ENCODE measurements at regions not wholly inside any gene's neighbourhood (a gene's known extent, or its start where the extent isn't known, plus 50 kb on each side); places are given as distances from the start of the nearest gene placed in this dataset.

DNA sequence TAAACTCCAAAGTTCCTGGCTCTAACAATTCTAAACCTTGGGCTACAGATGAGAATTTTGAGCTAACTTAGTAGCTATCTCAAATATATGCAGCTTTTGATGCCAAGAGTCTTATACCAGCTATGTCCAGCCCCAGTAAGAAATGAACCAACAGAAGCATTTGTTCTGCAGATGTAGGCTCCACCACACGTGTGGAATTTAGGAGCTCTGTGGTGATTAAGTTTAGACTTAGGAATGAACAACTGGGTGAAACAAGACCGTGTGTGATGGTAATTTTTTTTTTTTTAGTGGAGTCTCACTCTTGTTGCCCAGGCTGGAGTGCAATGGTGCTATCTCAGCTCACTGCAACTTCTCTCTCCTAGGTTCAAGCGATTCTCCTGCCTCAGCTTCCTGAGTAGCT, 179.7 kb downstream of the ANKRD30B start:
- Histone ChIP-seq H3K4me1 (ENCODE audit: control insufficient read depth, insufficient read depth, low read length) (no peaks in the 10 kb centered on the region), H3K36me3 (ENCODE audit: control insufficient read depth in 2 of 2, insufficient read depth in 1 of 2, low read length in 2 of 2) (no peaks in the 10 kb centered on the region), H3K27ac (ENCODE audit: extremely low read depth, low read depth, low read length) (no peak overlapping the region), H3K4me3 (ENCODE audit: low read depth, low read length) (no peak overlapping the region), H3K9me3 (ENCODE audit: control insufficient read depth, insufficient read depth, low read depth, low read length) (no peaks in the 10 kb centered on the region)
- POLR2A ChIA-PET, result no interaction called here
- TF ChIP-seq ZNF624 (tag by site-specific recombination; IDR thresholded peaks at IDR 0.05) (no peak), ZNF350 (tag by site-specific recombination; IDR thresholded peaks at IDR 0.05) (no peak), ZNF76 (tag by site-specific recombination; IDR thresholded peaks at IDR 0.05; ENCODE audit: borderline replicate concordance, low read depth) (no peak), BCL11B (tag by site-specific recombination; IDR thresholded peaks at IDR 0.05; ENCODE audit: low read depth) (no peak), ZBTB17 (tag by site-specific recombination; IDR thresholded peaks at IDR 0.05) (no peak), SP3 (tag by site-specific recombination; IDR thresholded peaks at IDR 0.05) (no peak), ZNF544 (tag by site-specific recombination; IDR thresholded peaks at IDR 0.05) (no peak), ZNF37A (tag by site-specific recombination; IDR thresholded peaks at IDR 0.05) (no peak)
- TF ChIP-seq, protein P1, sequence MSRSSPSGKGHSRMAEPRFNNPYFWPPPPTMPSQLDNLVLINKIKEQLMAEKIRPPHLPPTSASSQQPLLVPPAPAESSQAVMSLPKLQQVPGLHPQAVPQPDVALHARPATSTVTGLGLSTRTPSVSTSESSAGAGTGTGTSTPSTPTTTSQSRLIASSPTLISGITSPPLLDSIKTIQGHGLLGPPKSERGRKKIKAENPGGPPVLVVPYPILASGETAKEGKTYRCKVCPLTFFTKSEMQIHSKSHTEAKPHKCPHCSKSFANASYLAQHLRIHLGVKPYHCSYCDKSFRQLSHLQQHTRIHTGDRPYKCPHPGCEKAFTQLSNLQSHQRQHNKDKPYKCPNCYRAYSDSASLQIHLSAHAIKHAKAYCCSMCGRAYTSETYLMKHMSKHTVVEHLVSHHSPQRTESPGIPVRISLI (tag by site-specific recombination; IDR thresholded peaks at IDR 0.05), result no peak
- TF ChIP-seq, protein P2, sequence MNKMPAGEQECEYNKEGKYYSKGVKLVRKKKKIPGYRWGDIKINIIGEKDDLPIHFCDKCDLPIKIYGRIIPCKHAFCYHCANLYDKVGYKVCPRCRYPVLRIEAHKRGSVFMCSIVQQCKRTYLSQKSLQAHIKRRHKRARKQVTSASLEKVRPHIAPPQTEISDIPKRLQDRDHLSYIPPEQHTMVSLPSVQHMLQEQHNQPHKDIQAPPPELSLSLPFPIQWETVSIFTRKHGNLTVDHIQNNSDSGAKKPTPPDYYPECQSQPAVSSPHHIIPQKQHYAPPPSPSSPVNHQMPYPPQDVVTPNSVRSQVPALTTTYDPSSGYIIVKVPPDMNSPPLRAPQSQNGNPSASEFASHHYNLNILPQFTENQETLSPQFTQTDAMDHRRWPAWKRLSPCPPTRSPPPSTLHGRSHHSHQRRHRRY (tag by site-specific recombination; IDR thresholded peaks at IDR 0.05), result no peak
- TF ChIP-seq, protein P3, sequence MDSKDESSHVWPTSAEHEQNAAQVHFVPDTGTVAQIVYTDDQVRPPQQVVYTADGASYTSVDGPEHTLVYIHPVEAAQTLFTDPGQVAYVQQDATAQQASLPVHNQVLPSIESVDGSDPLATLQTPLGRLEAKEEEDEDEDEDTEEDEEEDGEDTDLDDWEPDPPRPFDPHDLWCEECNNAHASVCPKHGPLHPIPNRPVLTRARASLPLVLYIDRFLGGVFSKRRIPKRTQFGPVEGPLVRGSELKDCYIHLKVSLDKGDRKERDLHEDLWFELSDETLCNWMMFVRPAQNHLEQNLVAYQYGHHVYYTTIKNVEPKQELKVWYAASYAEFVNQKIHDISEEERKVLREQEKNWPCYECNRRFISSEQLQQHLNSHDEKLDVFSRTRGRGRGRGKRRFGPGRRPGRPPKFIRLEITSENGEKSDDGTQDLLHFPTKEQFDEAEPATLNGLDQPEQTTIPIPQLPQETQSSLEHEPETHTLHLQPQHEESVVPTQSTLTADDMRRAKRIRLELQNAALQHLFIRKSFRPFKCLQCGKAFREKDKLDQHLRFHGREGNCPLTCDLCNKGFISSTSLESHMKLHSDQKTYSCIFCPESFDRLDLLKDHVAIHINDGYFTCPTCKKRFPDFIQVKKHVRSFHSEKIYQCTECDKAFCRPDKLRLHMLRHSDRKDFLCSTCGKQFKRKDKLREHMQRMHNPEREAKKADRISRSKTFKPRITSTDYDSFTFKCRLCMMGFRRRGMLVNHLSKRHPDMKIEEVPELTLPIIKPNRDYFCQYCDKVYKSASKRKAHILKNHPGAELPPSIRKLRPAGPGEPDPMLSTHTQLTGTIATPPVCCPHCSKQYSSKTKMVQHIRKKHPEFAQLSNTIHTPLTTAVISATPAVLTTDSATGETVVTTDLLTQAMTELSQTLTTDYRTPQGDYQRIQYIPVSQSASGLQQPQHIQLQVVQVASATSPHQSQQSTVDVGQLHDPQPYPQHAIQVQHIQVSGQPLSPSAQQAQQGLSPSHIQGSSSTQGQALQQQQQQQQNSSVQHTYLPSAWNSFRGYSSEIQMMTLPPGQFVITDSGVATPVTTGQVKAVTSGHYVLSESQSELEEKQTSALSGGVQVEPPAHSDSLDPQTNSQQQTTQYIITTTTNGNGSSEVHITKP (tag by site-specific recombination; IDR thresholded peaks at IDR 0.05), result no peak
- TF ChIP-seq, protein P4, sequence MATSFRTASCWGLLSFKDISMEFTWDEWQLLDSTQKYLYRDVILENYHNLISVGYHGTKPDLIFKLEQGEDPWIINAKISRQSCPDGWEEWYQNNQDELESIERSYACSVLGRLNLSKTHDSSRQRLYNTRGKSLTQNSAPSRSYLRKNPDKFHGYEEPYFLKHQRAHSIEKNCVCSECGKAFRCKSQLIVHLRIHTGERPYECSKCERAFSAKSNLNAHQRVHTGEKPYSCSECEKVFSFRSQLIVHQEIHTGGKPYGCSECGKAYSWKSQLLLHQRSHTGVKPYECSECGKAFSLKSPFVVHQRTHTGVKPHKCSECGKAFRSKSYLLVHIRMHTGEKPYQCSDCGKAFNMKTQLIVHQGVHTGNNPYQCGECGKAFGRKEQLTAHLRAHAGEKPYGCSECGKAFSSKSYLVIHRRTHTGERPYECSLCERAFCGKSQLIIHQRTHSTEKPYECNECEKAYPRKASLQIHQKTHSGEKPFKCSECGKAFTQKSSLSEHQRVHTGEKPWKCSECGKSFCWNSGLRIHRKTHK (tag by site-specific recombination; IDR thresholded peaks at IDR 0.05), result no peak
- CTCF ChIA-PET, result interaction anchor here (1.0 kb wide), 1 partner anchor 51 kb away, joined by 3 read pairs; no protein-coding TSS in a partner anchor

DNA sequence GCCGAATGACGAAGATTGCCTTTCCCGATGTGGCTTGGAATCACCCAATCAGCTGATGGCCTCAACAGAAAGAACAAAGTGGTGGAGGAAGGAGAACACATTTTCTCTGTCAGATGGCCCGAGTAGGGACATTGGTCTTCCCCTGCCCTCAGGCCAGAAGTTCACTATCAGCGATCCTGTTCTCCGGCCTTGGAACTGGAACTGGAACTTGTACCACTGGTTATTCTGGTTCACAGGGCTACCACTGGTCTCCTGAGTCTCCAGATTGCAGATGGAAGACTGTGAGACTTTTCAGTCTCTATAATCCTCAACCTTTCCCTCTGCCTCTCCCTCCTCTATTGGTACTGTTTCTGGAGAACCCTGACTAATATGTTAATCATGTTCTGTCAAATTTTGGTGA, 180.4 kb downstream of the ANKRD30B start:
- ChIA-PET CTCF (no interaction called here), POLR2A (no interaction called here)
- Histone ChIP-seq H3K4me3 (ENCODE audit: low read depth, low read length) (no peak overlapping the region), H3K27ac (ENCODE audit: extremely low read depth, low read depth, low read length) (no peak overlapping the region), H3K36me3 (ENCODE audit: control insufficient read depth in 2 of 2, insufficient read depth in 1 of 2, low read length in 2 of 2) (no peaks in the 10 kb centered on the region), H3K4me1 (ENCODE audit: control insufficient read depth, insufficient read depth, low read length) (no peaks in the 10 kb centered on the region), H3K9me3 (ENCODE audit: control insufficient read depth, insufficient read depth, low read depth, low read length) (no peaks in the 10 kb centered on the region)
- TF ChIP-seq, protein P5, sequence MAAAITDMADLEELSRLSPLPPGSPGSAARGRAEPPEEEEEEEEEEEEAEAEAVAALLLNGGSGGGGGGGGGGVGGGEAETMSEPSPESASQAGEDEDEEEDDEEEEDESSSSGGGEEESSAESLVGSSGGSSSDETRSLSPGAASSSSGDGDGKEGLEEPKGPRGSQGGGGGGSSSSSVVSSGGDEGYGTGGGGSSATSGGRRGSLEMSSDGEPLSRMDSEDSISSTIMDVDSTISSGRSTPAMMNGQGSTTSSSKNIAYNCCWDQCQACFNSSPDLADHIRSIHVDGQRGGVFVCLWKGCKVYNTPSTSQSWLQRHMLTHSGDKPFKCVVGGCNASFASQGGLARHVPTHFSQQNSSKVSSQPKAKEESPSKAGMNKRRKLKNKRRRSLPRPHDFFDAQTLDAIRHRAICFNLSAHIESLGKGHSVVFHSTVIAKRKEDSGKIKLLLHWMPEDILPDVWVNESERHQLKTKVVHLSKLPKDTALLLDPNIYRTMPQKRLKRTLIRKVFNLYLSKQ (tag by site-specific recombination; IDR thresholded peaks at IDR 0.05; ENCODE audit: borderline replicate concordance), result no peak
- TF ChIP-seq, protein P6, sequence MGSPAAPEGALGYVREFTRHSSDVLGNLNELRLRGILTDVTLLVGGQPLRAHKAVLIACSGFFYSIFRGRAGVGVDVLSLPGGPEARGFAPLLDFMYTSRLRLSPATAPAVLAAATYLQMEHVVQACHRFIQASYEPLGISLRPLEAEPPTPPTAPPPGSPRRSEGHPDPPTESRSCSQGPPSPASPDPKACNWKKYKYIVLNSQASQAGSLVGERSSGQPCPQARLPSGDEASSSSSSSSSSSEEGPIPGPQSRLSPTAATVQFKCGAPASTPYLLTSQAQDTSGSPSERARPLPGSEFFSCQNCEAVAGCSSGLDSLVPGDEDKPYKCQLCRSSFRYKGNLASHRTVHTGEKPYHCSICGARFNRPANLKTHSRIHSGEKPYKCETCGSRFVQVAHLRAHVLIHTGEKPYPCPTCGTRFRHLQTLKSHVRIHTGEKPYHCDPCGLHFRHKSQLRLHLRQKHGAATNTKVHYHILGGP (tag by site-specific recombination; IDR thresholded peaks at IDR 0.05), result no peak
- TF ChIP-seq ZNF311 (tag by site-specific recombination; IDR thresholded peaks at IDR 0.05; ENCODE audit: borderline replicate concordance), result no peak
- TF ChIP-seq YY1 (tag by site-specific recombination; IDR thresholded peaks at IDR 0.05), result no peak
- no peak for TF ChIP-seq ZNF785 (tag by site-specific recombination; IDR thresholded peaks at IDR 0.05)
- TF ChIP-seq SP3 (tag by site-specific recombination; IDR thresholded peaks at IDR 0.05), result no peak
- TF ChIP-seq SETDB1 (IDR thresholded peaks at IDR 0.05; ENCODE audit: insufficient read length, low read length), result no peak
- TF ChIP-seq IKZF3 (tag by site-specific recombination; IDR thresholded peaks at IDR 0.05), result no peak
- TF ChIP-seq ZNF10 (tag by site-specific recombination; IDR thresholded peaks at IDR 0.05), result no peak
- no peak for TF ChIP-seq ZNF426 (tag by site-specific recombination; IDR thresholded peaks at IDR 0.05)
- no peak for TF ChIP-seq GLI2 (tag by site-specific recombination; IDR thresholded peaks at IDR 0.05; ENCODE audit: borderline replicate concordance, low read depth)
- no peak for TF ChIP-seq ZNF157 (tag by site-specific recombination; IDR thresholded peaks at IDR 0.05)
- no peak for TF ChIP-seq ZNF701 (tag by site-specific recombination; IDR thresholded peaks at IDR 0.05)
